IPS DF 4.7 (cell line): ENCODE measurements at regions not wholly inside any gene's neighbourhood (a gene's known extent, or its start where the extent isn't known, plus 50 kb on each side); places are given as distances from the start of the nearest gene placed in this dataset.
"Not testable (repeated sequence)": the region's sequence is repeated elsewhere in the genome, so short reads cannot be mapped to it uniquely, and the experiment has no call there.

ENCODE experiments used
- DNase-seq: peaks from one replicate; pipeline ENCODE4 v3.0.0-alpha.2; 2013; ENCODE audit warnings: low spot score; ENCODE audit errors: extremely low read depth

DNA sequence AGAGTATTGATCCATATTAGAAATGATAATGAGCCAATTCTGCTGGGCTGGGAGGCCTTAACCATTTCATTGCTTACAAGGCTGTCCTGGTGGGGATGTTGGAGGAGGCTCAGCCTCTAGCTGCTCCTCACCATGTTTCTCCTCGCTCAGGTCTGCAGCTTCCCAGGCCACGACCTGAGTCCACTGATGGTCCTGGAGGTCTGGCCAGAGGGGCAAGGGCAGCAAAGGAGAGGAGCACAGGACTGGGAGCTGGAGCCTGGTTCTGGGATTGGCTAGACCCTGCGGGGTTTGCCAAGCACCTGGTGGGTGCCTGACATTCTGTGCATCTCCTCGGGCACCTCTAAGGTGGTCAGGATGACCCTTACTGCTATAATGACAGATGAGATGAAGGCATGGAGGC is 92.6 kb downstream of the KIF26A start:
- no peak for DNase-seq

GRCh38 chr14:104232070-104232484 is 93.7 kb downstream of the KIF26A start:
- DNase-seq: no peak

GRCh38 chr14:104234007-104234786 is 95.8 kb downstream of the KIF26A start:
- DNase-seq: not testable (repeated sequence)

- no peak for DNase-seq
Observed at GRCh38 chr14:104235686-104236085, 97.3 kb downstream of the KIF26A start.

GRCh38 chr14:104237651-104238423 is 99.5 kb downstream of the KIF26A start:
- no peak for DNase-seq

DNA sequence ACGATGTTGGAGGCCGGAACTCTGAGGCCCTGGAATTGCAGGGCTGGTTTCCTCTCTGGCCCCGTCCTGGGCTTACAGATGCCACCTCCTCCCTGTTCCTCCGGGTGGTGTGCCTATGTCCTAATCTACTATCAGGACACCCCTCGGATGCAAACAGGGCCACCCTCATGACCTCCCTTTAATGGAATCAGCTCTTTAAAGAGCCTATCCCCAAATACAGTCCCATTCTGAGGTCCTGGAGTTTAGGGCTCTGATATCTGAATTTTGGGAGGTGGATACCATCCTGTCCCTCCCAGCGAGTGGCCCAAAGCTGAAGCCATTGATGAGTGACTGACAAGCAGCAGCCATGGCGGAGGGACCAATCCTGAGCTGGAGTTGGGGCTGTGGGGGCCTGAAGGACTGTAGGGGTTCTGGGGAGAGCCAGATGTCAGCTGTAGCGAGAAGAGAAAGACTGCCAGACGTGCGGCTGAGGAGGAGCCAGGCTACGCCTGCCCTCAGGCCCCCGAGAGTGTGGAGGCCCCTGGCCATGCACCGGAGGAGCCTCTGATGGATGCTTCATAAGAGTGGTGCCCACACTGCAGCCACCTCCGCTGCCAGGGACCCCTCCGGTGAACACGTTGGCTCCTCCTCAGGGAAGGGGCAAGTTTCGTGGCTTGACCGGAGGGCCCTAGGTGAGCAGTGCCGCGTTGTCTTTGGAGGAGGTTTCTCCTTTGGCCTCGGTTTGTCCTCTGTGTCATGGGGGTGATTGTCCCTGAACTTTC is 100.2 kb downstream of the KIF26A start:
- no peak for DNase-seq

- DNase-seq: no peak
Observed at GRCh38 chr14:104239185-104239775, 100.9 kb downstream of the KIF26A start.

DNA sequence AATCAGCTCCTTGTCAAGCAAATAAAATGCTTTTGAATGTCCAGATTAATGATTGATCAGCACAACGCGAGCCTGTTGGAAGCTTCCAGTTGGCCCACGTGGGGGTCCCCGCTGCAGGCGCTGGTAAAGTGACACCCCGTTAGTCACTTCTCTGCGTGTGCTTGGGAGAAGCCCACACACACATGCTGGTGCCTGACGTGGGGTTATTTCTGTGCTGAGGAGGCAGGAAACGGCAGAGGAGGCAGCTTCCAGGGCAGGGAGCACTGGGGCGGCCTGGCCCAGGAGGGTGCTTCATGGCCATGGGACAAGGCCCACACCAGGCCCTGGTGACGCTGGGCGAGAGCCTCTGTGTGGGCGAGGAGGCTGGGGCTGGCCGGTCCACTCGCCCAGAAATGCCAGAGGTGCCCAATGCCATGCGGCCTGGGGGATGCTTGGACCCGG is 101.5 kb downstream of the KIF26A start:
- no peak for DNase-seq

GRCh38 chr14:104240434-104241157 is 102.2 kb downstream of the KIF26A start:
- no peak for DNase-seq

DNA sequence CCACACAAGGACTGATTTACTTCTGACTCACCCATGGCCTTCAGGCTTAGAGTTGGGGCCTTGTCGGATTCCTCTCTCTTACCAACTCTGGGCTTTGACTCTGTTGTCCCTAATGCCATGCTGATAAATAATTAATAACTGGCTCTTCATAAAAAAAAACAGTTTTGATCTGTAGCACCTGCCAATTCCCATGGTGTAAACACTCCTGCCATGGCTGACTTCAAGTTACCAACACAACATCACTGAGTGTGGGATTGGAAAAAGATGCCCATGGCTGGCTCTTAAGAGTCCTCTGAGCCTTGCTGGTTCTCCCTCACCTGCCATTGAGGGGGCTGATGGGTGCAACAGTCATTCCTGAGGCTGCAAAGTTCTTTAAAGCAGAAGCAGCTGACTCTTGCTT is 104.8 kb downstream of the KIF26A start:
- DNase-seq: no peak

DNA sequence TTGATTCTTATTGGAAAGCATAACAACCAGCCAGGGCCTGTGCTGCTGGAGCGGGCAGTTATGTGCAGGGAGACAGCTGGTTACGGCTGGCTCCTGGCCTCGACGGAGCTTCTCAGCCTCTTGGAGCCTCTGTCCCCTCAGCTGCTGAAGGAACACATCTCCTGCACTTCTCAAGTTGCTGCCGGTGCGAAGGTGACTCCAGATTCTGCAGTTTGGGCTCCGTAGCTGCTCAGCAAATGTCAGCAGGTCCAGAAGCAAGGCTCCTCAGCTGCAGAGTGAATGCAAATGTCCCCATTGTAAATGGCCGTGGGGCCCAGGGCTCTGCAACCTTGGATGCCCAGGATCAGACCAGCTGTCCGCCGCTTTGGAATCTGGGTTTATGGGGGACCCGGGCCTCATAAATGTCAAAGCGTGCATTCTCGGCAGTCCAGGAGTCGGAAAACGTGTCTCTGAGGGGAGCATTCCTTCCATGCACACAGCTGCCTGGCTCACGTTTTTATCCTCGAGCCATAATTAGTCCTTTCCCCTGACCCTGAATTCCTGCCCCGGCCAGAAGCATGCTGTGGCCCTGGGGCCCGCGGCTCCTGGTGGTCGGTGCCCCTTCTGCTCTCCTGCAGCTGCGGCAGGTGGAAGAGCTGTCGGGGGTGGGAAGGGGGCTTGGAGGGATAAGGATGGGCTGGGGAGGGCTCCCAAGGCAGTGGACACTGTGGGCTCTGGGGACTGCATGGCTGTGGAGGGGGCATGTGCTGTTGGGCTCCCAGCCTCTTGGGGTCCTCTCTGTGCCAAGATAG is 106.0 kb downstream of the KIF26A start:
- no peak for DNase-seq

GRCh38 chr14:104245075-104245474 is 106.7 kb downstream of the KIF26A start:
- DNase-seq: no peak

- no peak for DNase-seq
Observed at GRCh38 chr14:104245723-104246122, 107.3 kb downstream of the KIF26A start.

DNA sequence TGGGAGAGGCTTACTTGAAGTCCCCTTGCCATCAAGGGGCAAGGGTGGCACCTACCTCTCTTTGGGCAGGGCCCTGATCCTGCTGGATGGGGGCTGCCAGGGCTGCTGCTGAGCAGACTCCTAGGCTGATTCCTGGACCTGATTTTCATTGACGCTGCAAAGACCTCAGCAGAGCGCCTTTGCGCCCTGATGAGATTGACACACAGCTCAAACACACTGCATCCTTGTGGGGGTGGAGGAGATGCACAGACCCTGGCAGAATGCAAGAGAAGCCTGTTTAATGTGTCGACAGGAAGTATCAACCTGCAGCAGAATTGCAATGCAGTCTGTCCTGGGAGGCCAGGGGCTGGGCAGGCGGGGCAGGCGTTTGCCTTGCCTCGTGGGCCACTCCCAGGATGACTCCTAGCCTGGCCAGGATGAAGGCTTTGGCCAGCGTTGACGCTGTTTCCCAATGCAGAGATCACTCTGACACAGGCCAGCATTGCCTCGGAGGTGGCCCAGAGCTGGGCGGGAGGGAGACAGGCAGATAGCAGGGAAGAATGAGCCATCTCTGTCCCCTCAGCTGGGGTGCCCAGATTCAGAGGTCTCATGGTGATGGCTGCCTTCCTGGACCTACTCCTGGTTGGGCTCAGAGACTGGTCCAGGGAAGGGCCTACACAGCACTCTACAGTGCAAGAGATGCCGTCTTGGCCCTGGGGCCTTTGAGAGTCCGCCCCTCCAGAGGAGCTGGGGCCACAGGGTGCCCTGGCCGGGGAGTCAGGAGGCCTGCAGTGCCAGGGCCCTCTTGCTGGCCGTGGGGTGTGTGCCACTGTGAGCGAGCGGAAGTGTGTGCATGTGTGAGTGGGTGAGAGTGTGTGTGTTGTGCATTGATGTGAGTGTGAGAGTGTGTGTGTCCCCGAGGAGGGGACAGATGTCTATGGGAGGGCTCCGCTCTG is 108.3 kb downstream of the KIF26A start:
- no peak for DNase-seq

- DNase-seq: no peak
Observed at GRCh38 chr14:104247336-104248202, 109.2 kb downstream of the KIF26A start.

DNA sequence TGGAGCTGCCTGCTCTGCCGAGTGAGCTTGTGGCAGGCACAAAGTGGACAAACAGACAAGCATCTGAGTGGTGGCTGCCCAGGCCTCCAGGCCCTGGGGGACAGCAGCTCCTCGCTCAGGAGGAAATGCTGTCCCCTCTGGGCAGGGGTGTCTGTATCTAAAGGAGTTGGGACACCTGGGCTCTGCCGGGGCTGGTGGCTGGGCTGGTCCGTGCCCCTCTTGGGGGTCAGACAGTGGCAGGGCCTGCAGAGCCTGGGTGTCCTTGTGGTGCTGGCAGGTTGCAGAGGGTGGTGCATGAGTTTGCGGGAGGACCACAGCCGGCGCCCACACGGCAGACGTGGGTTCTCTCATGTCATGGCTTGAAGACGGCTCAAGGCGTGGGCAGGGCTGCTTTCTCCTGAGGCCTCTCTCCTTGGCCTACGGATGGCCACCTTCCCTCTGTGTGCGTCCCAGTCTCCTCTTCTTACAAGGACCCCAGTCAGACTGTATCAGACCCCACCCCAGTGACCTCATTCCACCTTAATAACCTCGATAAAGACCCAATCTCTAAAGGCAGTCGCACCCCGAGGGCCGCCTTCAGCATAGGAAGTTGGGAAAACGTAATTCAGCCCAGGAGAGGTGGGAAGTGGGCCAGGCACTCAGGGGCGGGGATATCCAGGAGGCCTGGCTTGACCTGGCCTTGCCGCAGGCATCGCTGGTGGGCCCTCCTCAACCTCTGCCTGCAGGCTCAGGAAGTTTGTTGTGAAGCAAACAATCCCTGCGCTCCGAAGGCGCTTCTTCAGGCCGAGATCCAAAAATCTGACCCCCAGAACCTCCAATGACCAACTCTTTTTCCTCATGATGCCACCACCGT is 110.0 kb downstream of the KIF26A start:
- no peak for DNase-seq

DNA sequence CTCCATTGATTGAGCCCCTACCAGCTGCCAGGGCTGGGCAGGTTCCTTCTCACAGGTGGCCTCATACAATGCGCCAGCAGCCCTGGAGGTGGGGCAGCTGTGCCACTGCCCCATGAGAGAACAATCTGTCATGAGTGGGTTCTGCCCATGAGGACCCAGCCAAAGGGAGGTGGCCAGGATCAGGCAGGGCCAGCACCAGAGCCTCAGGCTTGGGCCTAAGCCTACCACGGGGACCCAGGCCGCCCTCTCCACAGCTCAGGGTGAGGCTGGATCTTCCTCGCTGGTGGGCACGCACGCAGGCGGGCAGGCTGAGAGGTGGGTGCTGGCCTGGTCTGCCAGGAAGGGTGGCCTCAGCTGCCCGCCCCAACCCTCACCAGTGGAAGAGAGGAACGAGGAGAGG is 110.7 kb downstream of the KIF26A start:
- DNase-seq: no peak
